HT1080 (cell line): ENCODE measurements at regions not wholly inside any gene's neighbourhood (a gene's known extent, or its start where the extent isn't known, plus 50 kb on each side); places are given as distances from the start of the nearest gene placed in this dataset.
"Not testable (repeated sequence)": the region's sequence is repeated elsewhere in the genome, so short reads cannot be mapped to it uniquely, and the experiment has no call there.

ENCODE experiments used
- DNase-seq: peaks from one replicate; pipeline ENCODE4 v3.0.0-alpha.2; 2015; ENCODE audit warnings: low read depth

DNA sequence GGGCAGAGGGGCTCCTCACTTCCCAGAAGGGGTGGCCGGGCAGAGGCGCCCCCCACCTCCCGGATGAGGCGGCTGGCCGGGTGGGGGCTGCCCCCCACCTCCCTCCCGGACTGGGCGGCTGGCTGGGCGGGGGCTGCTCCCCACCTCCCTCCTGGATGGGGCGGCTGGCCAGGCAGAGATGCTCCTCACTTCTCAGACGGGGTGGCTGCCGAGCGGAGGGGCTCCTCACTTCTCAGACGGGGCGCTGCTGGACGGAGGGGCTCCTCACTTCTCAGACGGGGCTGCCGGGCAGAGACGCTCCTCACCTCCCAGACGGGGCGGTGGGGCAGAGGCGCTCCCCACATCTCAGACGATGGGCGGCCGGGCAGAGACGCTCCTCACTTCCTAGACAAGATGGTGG lies 573.3 kb downstream of the C6orf118 start:
- DNase-seq = not testable (repeated sequence)

DNA sequence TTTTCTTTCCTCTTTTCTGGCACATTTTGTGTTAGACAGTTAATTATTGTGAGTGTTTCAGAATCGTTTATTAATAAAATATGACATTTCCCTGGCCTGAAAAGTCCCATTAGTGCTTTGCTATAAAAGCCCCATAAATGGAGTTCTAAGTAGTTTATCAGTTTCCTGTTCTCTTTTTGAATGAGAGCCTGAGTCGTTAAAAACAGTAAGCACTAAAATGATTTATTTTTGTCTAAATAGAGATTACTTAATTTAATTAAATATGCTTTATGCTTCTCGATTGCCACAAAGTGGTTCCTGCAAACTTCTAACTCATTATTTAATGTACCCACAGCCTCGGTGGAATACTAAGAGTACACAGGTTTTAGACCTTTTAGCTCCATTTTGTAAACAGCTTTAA lies 577.9 kb downstream of the C6orf118 start:
- no peak for DNase-seq

DNA sequence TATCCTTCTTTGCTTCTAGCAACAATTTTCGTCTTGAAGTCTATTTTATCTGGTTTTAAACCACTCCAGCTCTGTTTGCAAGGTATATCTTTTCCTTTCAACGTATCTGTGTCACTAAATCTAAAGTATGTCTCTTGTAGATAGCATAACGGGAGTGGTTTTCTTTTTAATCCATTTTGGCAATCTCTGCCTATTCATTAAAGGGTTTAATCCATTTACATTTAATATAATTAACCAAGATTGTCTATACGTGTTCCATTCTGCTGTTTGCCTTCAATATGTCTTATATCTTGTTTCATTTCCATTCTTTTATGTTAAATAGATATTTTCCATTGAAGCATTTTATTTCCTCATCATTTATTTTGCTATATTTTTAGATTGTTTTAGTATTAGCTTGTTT lies 587.9 kb downstream of the C6orf118 start:
- DNase-seq = no peak

DNA sequence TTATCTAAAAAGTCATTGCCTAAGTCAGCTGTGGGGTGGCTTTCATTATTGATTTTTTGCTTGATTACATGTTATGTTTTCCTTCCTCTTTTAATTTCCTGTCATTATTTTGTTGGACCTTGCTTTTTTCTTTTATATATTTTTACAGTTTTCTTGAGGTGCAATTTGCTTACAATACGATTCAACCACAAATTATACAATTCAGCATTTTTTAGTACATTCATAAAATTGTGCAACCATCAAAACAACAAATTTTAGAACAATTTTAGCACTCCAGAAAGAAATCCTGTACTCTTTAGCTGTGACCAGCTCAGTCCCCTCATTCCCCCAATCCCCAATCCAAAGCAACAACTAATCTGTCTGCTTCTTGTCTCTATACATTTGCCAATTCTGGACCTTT lies 608.9 kb downstream of the C6orf118 start:
- DNase-seq = no peak

DNA sequence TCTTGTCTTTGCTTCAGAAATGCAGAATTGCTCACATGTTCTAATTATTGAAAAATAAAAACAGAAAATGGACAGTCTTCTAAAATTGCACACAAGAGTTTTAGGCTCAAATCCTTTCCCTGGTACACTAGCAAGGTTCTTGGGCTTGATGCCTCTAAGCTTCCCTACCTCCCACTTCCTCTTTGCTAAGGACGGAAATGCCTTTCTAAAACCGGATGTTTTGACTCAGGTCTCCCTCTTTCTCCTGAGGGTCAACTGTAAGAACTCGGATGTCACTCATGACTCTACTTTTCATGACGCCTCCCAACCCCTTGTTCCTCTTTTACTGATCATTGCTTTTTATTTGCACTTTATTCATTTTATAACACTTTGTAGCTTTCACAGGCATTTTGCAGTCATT lies 613.5 kb downstream of the C6orf118 start:
- DNase-seq = peak; percentile 60

DNA sequence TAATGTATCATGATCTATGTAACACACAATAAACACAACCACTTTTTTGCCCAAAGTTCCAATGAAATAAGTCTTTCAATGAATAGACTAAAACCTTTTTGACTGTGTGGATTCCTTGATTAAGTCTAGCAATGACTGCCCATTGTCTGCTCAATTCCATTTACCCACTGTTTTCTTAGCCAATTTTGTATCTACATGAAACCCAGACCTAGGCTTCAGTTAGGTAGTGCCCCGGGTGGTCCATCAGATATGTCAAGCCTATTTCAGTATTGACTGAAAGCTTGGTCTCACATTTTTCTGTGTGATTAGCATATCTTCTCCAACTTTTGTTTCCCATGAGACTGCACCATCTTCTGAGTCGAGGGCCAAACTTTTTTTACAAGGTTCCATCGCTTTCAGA lies 615.0 kb downstream of the C6orf118 start:
- no peak for DNase-seq

DNA sequence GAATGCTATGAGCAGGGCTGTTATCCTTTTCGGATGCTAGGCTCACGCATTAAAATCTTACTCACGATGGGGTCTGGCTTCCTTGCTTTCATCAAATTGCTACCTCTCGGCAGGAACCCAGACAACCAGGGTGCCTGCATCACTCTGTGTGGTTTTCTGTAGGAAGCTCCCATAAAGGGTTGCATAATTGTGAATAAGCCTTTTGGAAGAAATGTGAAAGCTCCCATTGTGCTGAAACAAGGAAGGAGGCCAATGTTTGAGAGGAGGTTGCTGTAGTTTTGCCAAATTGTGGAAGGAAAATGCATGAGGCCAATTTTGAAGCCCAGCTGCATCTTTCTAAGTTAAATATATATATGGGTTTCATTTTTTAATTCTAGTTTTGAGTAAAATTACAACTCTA lies 615.5 kb downstream of the C6orf118 start:
- DNase-seq = peak; percentile 81

DNA sequence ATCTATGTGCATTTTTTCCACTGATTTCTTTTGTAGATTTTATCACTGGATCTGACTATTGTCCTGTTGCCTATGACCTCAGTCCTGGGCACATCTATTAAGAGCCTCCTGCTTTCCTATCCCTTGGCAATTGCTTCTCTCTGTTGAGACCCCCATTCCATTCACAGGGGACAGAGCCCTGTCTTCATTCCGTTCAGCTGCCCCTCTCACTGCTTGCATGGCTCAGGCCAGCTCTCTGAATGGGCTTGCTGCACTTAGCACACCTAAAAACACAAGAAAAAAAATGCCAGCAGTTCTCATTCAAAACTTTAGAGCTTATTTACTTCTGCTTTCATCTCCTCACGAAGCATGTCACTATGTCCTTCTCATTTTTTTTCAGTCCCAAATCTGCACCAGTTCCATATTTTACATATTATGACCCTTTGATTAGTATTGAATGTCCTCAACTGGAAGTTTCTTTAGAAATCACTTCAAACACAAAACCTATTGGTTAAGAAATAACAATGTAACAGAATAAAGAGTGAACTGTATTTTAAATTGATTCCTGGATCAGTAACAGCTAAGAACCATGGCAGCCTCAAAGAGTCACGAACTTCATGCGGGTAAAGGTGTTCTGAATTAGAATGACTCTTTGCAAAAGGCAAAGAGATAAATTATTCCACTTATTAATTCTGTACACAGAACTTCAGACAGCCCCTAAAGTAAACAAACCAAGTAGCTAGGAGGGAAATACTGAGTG lies 616.5 kb downstream of the C6orf118 start:
- DNase-seq = no peak

DNA sequence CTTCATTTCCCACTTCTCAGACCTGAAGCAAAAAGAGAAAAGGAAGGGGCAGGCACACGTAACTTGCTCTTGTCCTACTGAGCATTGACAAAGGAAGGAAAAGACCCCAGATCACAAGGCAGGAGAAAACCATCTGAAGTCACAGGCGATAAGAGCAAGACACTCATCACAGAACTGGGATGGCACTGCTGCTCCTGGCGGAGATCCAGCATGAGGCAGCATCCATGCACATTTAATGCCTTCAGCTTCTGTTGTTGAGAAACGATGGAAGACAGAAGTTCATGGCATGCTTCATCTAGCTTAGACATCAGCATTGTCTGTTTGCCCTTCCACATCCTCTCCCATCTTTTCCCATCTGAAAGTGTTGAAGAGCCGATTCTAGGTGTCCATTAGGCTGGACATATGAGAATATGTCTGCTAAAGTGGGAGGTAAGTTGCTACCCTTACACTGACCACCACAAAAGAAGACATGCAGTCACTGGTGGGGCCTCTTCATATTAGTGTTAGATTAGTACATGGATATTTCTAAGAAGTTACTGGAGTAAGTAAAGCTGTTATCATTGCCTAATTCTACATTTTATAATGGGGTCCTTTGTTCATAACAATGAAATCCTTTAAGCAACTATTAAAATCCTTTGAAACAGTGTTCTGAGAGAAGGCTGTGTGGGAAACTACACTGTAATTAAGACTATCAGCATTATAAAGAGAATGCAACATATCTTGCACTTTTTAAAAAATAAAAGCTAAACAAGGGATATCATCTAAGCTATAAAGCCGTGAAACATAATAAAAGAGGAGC lies 618.5 kb downstream of the C6orf118 start:
- DNase-seq = no peak

DNA sequence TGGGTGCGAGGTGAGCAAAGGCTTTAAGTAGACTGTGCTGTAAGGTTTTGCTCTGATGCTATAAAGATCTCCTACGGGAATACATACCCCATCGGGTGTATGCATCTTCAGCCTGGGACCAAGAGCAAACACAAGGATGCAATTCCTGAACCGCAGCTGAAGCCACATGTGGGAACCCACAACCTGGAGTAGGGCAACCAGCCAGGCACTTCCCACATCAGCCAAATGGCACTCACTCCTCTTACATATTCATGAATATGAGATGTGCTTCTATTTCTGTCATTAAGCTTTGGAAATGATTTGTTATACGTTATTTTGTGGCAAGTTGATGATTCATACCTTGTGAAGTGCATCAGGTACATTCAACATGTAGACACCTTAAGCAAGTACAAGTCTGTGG lies 619.2 kb downstream of the C6orf118 start:
- peak; percentile 47 for DNase-seq

DNA sequence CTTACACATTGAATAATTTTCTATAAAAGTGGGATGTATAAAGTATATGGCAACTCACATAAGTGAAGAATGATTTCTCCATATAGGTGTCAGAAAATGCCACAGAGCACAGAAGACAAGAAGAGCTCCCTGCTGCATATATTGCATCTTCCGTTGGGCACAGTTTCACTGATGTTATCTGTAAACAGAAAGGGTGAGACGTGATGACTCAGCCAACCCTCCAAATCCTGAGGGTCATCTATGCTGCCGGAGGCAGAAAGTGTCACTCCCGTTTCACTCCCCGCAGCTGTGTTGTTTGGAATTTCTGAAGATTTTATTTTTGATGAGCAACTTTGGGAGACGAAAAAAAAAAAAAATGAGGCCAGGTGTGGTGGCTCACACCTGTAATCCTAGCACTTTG lies 644.1 kb downstream of the C6orf118 start:
- DNase-seq = peak; percentile 8

DNA sequence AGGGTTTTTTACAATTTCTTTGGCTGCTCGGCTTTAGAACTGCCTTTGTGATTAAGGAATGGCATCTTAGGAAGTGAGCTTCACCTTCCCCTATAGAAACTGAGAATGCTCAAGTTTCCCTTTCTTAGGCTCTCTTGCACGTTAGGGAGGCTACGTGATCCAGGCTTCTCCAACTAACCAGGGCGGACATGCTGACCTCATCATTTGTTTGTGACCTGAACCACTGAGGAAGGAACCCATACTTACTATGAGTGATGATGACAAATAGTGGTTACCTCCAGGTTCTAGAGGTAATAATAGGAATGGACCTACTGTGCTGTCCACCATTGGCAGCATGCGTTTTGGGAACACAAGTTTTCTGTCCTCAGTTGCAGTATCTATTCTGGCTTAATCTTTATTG lies 645.8 kb downstream of the C6orf118 start:
- DNase-seq = no peak

DNA sequence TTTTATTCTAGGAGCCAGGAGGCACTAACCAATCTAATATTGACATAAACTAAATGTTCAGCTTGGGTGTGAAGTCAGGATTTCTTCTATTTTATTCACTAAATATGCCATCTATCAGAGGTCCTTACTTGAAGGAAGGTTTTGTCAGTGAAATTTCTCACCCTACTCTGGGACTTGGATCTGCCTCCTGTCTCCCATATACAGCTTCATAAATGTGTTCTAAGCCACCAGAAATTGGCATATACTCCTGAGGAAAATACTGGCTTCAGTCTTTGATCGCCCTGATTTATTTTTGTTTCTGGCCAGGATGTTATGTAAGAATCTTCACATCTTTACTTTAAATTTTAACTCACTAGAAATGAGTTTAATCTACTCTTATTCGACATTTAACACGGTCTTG lies 647.7 kb downstream of the C6orf118 start:
- no peak for DNase-seq

DNA sequence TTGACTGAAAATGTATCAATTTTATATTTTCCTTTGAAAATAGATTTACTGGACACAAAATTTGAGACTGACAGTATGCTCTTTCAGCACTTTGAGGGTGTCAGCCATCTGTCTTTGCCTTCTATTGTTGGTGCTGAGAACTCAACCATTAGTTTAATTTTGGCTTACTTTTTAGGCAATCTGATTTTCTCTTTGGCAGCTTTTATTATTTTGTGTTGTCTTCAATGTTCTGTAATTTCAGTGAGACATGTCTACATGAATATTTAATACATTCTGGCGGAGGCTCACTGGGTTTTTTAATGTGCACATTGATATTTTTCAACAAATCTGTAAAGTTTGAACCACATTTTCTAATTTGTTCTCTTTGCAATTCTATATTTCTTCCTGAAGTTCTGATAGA lies 648.6 kb downstream of the C6orf118 start:
- DNase-seq = no peak

DNA sequence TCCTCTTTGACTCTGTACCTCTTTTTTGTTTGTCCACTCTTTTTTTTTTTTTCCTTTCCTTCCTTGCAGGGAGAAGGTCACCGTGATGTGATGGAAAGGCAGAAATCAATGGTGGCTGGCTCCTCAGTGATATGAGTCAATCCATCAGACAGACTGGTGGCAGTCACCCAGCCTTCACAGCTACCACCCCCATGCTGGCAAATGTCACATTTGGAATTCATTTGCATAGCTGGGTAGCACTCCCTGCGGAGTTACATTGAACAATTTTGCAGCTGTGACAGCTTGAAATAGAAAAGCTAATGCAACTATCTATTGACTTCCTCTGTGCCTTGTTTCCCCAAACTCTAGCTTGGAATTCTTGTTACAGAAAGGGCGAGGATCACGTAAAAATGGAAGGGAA lies 668.4 kb downstream of the C6orf118 start:
- DNase-seq = peak; percentile 4

DNA sequence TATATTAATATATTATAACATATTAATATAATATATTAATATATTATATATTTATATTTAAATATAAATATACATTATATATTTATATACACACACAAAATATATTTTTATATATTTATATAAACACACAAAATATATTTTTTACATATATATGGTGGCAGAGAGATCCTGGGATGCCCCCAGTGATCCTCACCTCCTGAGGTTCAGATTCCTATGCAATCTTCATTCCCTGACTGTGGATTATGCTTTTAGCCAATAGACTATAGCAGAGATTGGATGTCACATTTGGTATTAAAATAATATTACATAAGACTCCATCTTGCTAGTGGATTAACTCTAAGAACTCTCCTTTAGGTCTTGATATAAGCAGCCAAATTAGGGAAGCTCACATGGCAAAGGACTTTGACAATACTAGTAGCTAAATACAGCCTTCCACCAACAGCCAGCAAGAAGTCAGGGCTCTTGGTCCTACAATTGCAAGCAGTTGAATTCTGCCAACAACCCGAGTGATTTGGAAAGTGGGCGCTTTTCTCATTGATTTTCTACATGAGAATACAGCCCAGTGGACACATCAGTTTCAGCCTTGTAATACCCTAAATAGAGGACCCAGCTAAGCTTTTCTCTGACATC lies 681.0 kb downstream of the C6orf118 start:
- DNase-seq = no peak

DNA sequence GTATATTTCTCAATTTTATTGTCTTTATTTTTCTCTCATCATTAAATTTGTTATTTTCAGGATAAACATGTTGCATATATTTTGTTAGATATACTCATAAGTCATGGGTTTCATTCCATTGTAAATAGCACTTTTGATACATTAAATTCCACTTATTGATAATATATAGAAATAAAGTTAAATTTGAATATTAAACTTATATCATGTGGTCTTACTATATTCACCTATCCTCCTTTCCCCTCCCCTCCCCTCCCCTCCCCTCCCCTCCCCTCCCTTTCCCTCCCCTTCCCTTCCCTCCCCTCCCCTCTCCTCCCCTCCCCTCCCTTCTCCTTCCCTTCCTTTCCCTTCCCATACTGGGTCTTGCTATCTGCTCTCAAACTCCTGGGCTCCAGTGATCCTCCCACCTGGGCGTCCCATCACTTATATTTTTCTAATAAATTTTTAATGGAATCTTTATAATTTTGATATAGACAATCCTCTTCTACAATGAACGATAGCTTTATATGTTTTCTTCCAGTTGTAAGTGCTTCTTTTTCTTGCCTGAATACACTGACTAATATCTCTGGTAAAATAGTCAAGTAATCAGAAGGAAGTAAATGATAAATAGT lies 692.4 kb downstream of the C6orf118 start:
- no peak for DNase-seq

DNA sequence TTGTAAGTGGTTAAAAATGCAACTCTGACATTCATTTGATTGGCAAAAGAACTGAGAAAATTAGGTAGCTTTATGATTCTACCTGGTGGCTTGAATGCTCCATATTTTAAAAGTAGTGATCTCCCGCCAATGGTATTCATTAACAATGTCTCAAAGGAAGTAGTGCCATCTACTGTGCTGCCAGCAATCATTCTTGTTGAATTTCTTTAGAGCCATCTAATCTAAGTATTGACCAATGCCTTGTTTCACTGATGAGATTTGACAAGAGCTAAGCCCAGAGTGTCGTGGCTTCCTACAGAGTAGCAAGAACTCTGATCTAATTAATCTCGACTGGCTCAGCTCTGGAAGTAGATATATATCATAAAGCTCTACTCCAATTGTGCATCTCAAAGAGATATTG lies 696.7 kb downstream of the C6orf118 start:
- DNase-seq = no peak

DNA sequence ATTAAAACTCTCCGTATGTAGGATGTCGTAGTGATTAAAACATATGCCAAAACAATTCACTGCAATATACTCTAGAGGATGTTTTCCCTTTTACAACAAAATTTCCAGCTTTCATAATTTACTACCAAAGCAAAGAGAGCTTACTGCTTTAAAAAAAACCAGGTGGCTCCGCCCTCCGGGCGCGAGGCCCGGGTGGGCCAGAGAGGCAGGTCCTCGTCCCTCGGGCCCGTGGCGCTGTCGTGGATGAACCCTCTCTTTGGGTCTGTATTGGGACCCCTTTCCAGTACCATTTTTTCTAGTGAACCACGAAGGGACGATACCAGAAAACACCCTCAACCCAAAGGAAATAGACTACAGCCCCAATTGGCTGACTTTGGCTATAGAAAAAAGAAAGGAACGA lies 698.5 kb downstream of the C6orf118 start:
- DNase-seq = not testable (repeated sequence)

DNA sequence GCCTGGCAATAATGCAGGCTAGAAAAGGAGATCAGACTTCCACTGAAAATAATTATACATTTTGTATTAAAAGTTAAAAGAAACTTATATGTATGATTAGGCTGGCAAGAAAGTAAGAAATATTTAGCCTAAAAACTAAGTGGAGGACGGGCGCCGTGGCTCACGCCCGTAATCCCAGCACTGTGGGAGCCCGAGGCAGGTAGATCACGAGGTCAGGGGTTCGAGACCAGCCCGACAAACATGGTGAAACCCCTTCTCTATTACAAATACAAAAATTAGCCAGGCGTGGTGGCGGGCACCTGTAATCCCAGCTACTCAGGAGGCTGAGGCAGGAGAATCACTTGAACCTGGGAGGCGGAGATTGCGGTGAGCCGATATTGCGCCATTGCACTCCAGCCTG lies 707.0 kb downstream of the C6orf118 start:
- DNase-seq = not testable (repeated sequence)

DNA sequence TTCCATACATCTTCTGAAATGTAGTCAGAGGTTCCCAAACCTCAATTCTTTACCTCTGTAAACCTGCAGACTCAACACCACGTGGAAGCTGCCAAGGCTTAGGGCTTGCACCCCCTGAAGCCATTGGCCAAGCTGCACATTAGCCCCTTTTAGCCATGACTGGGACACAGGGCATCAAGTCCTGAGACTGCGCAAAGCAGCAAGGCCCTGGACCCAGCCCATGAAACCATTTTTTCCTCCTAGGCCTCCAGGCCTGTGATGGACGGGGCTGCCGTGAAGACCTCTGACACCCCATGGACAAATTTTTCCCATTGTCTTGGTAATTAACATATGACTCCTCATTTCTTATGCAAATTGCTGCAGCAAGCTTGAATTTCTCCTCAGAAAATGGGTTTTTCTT lies 727.8 kb downstream of the C6orf118 start:
- no peak for DNase-seq

DNA sequence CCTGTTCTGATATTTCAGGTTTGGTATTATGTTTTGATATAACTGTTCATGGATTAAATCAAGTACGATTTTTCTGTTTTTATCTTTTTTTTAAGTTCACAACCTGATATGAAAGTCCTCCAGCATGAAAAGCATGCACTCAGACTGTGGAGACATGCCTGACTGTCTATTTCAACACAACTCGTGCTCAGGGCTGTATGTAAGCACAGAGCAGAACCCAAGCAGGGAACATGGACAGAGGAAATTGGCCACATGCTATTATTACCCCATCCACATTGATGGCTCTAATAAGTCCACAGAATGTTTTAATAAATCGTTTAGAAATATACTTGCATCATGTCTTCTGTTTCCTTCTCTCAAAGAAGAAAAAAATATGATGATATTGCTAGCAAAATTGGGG lies 730.4 kb downstream of the C6orf118 start:
- DNase-seq = no peak
